Mucosa of descending colon (tissue), 3 donors: ENCODE measurements at regions not wholly inside any gene's neighbourhood (a gene's known extent, or its start where the extent isn't known, plus 50 kb on each side); places are given as distances from the start of the nearest gene placed in this dataset.

Experiments
- ATAC-seq: fragments of 200-7000 bp; cut with Tn5 transposase; one replicate; pipeline ENCODE4 v1.9.1; 2020; ENCODE audit warnings: mild to moderate bottlenecking, moderate library complexity
- DNase-seq, 3 donors: peaks; one replicate each; pipeline ENCODE4 v3.0.0-alpha.2; 2020
- H3K36me3 ChIP-seq: fragments of 200-600 bp; one replicate; pipeline ENCODE4 v1.8.0; 2021; ENCODE audit warnings: low read depth, mild to moderate bottlenecking
- H3K4me1 ChIP-seq: fragments of 200-600 bp; one replicate; pipeline ENCODE4 v1.8.0; 2021; ENCODE audit warnings: low read depth, mild to moderate bottlenecking
- H3K4me3 ChIP-seq: fragments of 200-600 bp; one replicate; pipeline ENCODE4 v1.8.0; 2021; ENCODE audit warnings: mild to moderate bottlenecking
- H3K9me3 ChIP-seq: fragments of 200-600 bp; one replicate; pipeline ENCODE4 v1.8.0; 2021; ENCODE audit warnings: mild to moderate bottlenecking
- intact Hi-C, 2 donors: fragments of 100-400 bp; cut with DNase I in 1 of 2; cut with micrococcal nuclease in 1 of 2; formaldehyde crosslinking; loops; one replicate each; pipeline versions ENCODE4 v1.11.0 to v1.11.1; 2022; cut with DNase I, micrococcal nuclease
- TF ChIP-seq, protein P1 (sequence below): fragments of 200-600 bp; IDR thresholded peaks from one replicate; pipeline ENCODE4 v1.8.0; 2022; ENCODE audit warnings: antibody characterized with exemption, mild to moderate bottlenecking
- donor health status: DM: no; HTN: no; CAD: no; lungs with moderate emphysema.
- donor health status: DM: no; HTN: no; CAD: no.
- donor health status: DM: no; HTN: yes; CAD: no.

DNA sequence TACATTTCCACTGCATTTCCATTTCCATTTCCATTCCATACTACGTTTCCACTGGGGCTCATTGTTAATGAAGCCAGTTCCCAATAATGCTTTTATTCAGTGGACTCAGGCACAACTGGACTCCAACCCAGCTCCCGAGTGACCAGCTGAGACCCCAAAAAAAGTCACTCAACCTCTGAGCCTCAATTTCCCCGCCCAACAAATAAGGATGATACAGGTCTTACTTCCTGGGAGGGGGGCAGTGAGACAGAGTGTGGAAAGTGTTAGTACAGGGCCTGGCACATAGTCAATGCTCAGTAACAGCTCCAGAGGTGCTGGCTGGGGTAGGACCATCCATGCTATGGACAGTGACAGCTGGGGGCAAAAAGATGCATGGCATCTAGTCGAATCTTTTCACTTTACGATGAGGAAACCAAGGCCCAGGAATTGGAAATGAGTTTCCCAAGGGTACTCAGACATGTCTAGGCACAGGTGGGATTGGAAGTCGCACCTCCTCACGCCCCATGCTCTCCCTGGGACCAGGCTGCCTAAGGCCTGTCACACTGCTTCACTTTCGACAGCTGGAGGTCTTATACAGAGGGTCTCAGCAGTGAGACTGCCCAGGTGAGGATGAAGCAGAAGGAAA, 226.5 kb downstream of the ANAPC1 start:
- TF ChIP-seq, protein P1, sequence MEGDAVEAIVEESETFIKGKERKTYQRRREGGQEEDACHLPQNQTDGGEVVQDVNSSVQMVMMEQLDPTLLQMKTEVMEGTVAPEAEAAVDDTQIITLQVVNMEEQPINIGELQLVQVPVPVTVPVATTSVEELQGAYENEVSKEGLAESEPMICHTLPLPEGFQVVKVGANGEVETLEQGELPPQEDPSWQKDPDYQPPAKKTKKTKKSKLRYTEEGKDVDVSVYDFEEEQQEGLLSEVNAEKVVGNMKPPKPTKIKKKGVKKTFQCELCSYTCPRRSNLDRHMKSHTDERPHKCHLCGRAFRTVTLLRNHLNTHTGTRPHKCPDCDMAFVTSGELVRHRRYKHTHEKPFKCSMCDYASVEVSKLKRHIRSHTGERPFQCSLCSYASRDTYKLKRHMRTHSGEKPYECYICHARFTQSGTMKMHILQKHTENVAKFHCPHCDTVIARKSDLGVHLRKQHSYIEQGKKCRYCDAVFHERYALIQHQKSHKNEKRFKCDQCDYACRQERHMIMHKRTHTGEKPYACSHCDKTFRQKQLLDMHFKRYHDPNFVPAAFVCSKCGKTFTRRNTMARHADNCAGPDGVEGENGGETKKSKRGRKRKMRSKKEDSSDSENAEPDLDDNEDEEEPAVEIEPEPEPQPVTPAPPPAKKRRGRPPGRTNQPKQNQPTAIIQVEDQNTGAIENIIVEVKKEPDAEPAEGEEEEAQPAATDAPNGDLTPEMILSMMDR = no peak
- peaks cover 9% of the 10 kb centered on the region for H3K4me1 ChIP-seq
- H3K4me3 ChIP-seq = no peak overlapping the region
- intact Hi-C loops = no loop called here
- no peak for DNase-seq
- no peak for ATAC-seq
- H3K9me3 ChIP-seq = no peaks in the 10 kb centered on the region
- no peaks in the 10 kb centered on the region for H3K36me3 ChIP-seq

DNA sequence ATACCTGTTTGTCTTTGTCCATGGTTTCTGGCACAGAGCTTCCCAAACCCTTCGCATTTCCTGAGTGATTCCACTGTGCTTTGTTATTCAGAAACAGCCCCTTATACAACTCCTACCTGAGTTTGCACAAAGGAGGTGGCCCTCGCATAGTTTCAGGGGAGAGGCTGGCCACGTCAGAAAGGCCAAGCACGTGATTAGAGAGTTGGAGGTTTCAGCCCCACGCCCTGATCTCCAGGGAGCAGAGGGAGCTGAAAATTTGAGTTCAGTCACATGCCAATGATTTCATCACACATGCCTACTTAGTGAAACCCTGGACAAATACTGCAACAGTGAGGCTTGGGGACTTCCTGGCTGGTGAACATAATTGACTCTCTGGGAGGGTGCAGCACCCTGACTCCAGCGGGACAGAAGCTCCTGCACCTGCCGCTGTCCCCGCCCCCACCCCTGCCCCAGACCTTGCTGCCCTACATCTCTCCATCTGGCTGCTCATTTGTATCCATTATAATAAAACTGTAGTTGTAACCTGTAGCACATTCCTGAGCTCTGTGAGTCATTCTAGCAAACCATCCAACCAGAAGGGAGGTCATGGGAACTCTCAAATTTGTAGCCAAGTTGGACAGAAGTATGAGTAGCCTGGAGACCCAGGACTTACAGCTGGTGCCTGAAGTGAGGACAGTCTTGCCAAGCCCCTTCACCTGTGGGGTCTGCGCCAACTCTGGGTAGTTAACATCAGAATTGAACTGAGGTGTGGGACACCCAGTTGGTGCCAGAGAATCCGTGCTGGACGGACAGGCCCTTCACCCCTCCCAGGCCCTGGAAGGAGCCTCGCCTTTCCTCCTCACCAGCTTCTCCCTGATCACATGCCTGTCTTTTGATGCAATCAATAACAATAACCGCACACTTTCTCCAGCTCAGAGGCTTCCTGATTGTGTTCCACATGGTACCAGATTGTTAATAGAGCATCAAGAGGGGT, 224.3 kb downstream of the ANAPC1 start:
- peaks cover 9% of the 10 kb centered on the region for H3K4me1 ChIP-seq
- no peaks in the 10 kb centered on the region for H3K9me3 ChIP-seq
- intact Hi-C loops = no loop called here
- H3K36me3 ChIP-seq = no peaks in the 10 kb centered on the region
- DNase-seq (peak; percentile 49 to 70 (median 50)), ATAC-seq (peak; percentile 86)
- H3K4me3 ChIP-seq = no peak overlapping the region
- TF ChIP-seq, protein P1 = no peak

DNA sequence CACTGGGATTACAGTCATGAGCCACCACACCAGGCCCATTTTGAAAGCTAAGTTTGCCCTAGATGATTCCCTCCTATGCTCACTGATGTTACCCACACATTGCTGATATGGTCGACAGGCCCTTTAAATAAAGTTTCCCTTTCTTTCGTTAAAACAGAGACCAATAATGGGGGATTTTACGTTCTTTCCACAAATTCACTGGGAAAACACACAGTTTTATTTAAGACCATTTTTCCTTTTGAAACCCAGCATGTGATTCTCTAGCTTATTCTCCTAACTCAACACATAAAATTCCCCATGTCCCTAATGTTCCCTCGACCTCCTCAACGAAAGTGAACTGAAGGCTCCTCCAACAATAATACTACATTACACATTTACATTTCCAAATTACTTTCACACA, 223.2 kb downstream of the ANAPC1 start:
- ATAC-seq (no peak), DNase-seq (no peak)
- H3K36me3 ChIP-seq = no peaks in the 10 kb centered on the region
- no peaks in the 10 kb centered on the region for H3K9me3 ChIP-seq
- no peak overlapping the region for H3K4me3 ChIP-seq
- H3K4me1 ChIP-seq = peaks cover 9% of the 10 kb centered on the region
- TF ChIP-seq, protein P1 = no peak
- intact Hi-C loops = no loop called here

DNA sequence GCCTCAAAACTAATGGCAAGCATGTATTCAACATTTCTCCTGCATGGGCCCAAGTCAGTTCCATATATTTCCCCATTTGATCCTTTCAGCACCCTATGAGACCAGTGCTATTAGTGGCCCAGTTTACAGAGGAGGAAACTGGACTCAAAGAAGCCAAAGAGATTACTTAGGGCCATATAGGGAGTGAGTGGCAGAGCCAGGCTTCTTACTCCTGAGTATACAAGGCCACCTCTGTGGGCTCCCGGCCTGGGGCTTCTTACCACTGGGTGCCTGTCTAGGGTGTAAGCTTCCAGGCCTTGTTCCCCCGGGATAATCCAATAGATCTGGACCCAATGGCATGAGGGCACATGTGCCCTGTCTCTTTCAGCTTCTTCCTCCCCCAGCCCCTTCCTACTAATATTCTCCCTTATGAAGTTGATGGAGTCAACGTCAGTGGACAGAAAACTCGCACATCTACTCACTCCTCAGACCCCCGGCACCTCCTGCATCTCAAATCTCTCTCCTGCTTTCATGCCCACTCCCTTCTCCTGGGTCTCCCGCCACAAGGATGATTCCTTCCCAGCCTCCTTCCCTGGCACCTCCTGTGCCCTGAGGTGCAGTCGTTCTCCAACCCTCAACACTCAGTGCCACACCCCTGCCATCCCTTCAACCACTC, 222.6 kb downstream of the ANAPC1 start:
- Histone ChIP-seq H3K4me1 (peaks cover 9% of the 10 kb centered on the region), H3K9me3 (no peaks in the 10 kb centered on the region), H3K36me3 (no peaks in the 10 kb centered on the region), H3K4me3 (no peak overlapping the region)
- TF ChIP-seq, protein P1 = no peak
- intact Hi-C loops = no loop called here
- DNase-seq = no peak
- no peak for ATAC-seq

DNA sequence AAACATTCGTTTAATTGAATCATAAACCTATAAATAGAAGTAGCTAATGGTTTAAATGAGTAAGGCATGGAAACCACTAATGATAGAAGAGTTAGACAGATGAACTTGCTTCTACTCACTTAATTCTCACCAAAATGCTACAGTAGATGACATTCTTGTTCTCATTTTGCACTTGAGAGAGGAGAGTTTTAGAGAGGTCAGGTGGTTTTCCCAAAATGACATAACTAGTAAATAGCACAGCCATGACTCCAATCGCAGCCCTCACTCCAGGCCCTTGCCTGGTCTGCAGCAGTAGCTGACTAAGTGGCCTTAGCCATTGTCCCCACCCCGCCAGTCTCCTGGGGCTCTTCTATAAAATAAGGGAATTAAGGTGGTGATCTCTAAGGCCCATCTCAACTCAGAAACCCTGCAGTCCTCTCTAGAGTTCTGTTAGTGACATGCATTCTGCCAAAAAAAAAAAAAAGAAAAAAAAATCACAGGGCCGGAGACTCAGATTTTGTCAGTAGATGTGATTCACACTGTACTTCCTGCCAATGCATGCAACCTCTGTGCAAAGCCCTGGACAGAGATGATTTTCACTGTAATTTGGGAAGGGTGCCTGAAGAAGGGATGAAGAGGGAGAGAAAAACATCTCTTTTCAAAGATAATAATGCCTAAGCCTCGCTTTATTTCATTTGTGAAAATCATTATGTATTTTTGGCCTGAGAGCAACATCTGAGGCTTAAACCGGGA, 221.8 kb downstream of the ANAPC1 start:
- H3K9me3 ChIP-seq = no peaks in the 10 kb centered on the region
- TF ChIP-seq, protein P1 = no peak
- H3K4me3 ChIP-seq = no peak overlapping the region
- ATAC-seq = no peak
- H3K36me3 ChIP-seq = no peaks in the 10 kb centered on the region
- peaks cover 9% of the 10 kb centered on the region for H3K4me1 ChIP-seq
- intact Hi-C loops = no loop called here
- no peak for DNase-seq
